ENCODE measurements at regions not wholly inside any gene's neighbourhood (a gene's known extent, or its start where the extent isn't known, plus 50 kb on each side); places are given as distances from the start of the nearest gene placed in this dataset.

DNA sequence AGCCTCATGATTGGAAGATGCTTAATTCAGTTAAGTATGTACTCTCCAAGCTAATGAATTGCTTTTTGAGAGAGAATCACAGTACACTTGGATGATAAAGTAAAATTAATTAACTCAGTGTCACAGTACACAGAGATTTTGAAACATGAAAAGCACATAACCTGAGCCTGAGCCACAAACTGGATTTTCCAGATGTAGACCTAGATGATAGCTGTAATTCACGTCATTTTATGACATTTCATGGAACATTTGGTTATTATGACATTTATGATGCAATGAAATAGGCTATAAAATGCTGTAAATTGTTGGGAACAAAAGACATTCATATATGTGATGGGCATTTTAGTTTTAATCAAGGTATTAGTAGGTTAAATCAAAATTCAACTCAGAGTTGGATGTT lies 983.7 kb downstream of the STPG2 start:
- Histone ChIP-seq H2AFZ (ENCODE audit: low read length) (no peak overlapping the region), H3K9ac (ENCODE audit: low read depth, low read length, poor library complexity, severe bottlenecking) (no peak overlapping the region), H3K4me3 (ENCODE audit: low read length, poor library complexity, severe bottlenecking) (no peak overlapping the region), H3K79me2 (ENCODE audit: insufficient read depth, low read length) (no peaks in the 10 kb centered on the region), H3F3A (ENCODE audit: low read depth) (no peaks in the 10 kb centered on the region), H3K36me3 (ENCODE audit: insufficient read depth, low read length) (no peaks in the 10 kb centered on the region), H4K20me1 (ENCODE audit: insufficient read depth, low read length, poor library complexity, severe bottlenecking) (no peaks in the 10 kb centered on the region), H3K27me3 (ENCODE audit: insufficient read depth, low read length, poor library complexity, severe bottlenecking) (no peaks in the 10 kb centered on the region), H3K4me1 (ENCODE audit: insufficient read depth, low read length, poor library complexity, severe bottlenecking) (no peaks in the 10 kb centered on the region), H3K9me2 (replicated peaks; ENCODE audit: low read depth, low read length) (no peaks in the 10 kb centered on the region), H3K4me2 (ENCODE audit: low read depth, low read length, poor library complexity, severe bottlenecking) (no peak overlapping the region), H3K9me3 (ENCODE audit: insufficient read depth, low read depth, low read length) (no peaks in the 10 kb centered on the region)
- TF ChIP-seq, protein P1, sequence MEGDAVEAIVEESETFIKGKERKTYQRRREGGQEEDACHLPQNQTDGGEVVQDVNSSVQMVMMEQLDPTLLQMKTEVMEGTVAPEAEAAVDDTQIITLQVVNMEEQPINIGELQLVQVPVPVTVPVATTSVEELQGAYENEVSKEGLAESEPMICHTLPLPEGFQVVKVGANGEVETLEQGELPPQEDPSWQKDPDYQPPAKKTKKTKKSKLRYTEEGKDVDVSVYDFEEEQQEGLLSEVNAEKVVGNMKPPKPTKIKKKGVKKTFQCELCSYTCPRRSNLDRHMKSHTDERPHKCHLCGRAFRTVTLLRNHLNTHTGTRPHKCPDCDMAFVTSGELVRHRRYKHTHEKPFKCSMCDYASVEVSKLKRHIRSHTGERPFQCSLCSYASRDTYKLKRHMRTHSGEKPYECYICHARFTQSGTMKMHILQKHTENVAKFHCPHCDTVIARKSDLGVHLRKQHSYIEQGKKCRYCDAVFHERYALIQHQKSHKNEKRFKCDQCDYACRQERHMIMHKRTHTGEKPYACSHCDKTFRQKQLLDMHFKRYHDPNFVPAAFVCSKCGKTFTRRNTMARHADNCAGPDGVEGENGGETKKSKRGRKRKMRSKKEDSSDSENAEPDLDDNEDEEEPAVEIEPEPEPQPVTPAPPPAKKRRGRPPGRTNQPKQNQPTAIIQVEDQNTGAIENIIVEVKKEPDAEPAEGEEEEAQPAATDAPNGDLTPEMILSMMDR (conservative IDR thresholded peaks at IDR 0.05; ENCODE audit: low read length), result no peak
- TF ChIP-seq EZH2phosphoT487 (IDR thresholded peaks at IDR 0.05; ENCODE audit: borderline replicate concordance), result no peak

DNA sequence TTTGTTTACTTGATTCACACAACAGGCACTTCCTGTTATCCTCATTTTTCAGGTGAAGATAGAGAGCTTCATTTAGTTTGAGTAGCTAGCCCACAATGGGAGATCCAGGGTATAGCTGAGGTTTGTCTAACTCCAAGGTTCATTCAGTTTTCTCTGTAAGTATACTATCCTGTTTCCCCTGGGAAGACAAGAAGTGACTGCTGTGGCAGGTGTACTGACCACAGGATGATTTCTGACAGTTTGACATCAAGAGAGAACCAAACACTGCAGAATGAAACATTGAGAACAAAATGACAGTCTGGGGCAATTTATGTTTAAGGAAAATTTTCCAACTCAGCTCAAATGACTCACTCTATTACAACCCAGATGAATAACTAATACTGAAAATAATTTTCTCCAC lies 958.0 kb downstream of the STPG2 start:
- Histone ChIP-seq H3K9me2 (replicated peaks; ENCODE audit: low read depth, low read length) (no peaks in the 10 kb centered on the region), H4K20me1 (ENCODE audit: insufficient read depth, low read length, poor library complexity, severe bottlenecking) (no peaks in the 10 kb centered on the region), H3K4me2 (ENCODE audit: low read depth, low read length, poor library complexity, severe bottlenecking) (no peak overlapping the region), H3K79me2 (ENCODE audit: insufficient read depth, low read length) (no peaks in the 10 kb centered on the region), H2AFZ (ENCODE audit: low read length) (no peak overlapping the region), H3K27me3 (ENCODE audit: insufficient read depth, low read length, poor library complexity, severe bottlenecking) (no peaks in the 10 kb centered on the region), H3K9ac (ENCODE audit: low read depth, low read length, poor library complexity, severe bottlenecking) (no peak overlapping the region), H3K36me3 (ENCODE audit: insufficient read depth, low read length) (no peaks in the 10 kb centered on the region), H3K4me1 (ENCODE audit: insufficient read depth, low read length, poor library complexity, severe bottlenecking) (no peaks in the 10 kb centered on the region), H3K9me3 (ENCODE audit: insufficient read depth, low read depth, low read length) (no peaks in the 10 kb centered on the region), H3F3A (ENCODE audit: low read depth) (no peaks in the 10 kb centered on the region), H3K4me3 (ENCODE audit: low read length, poor library complexity, severe bottlenecking) (no peak overlapping the region)
- TF ChIP-seq EZH2phosphoT487 (IDR thresholded peaks at IDR 0.05; ENCODE audit: borderline replicate concordance), result no peak
- TF ChIP-seq, protein P1 (conservative IDR thresholded peaks at IDR 0.05; ENCODE audit: low read length), result no peak

DNA sequence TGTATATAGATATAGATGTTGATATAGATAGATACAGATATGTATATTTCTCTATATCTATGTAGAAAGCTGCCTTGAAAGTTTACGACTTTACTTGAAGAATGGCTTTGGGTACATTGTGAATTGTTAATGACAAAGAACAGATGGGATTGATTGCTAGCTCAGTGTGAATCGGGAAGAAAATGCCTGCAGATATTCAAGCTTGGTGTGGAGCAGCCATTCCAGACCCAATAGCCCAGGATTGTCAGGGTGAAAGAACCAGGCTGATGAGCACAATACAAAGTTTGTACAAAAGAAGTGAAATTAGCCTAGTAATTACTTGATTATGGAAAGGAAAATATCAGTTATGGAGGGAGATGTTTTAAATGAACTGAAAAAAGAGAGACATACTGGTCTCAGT lies 946.2 kb downstream of the STPG2 start:
- no peaks in the 10 kb centered on the region for H3K9me2 ChIP-seq (replicated peaks; ENCODE audit: low read depth, low read length)
- TF ChIP-seq EZH2phosphoT487 (IDR thresholded peaks at IDR 0.05; ENCODE audit: borderline replicate concordance), result no peak
- TF ChIP-seq, protein P1 (conservative IDR thresholded peaks at IDR 0.05; ENCODE audit: low read length), result no peak

More for the DNA sequence above, 946.2 kb downstream of the STPG2 start:
- no peaks in the 10 kb centered on the region for H3K27me3 ChIP-seq (ENCODE audit: insufficient read depth, low read length, poor library complexity, severe bottlenecking)
- H3K4me1 ChIP-seq (ENCODE audit: insufficient read depth, low read length, poor library complexity, severe bottlenecking), result no peaks in the 10 kb centered on the region
- H3F3A ChIP-seq (ENCODE audit: low read depth), result no peaks in the 10 kb centered on the region
- no peak overlapping the region for H3K9ac ChIP-seq (ENCODE audit: low read depth, low read length, poor library complexity, severe bottlenecking)
- H3K4me3 ChIP-seq (ENCODE audit: low read length, poor library complexity, severe bottlenecking), result no peak overlapping the region
- H3K4me2 ChIP-seq (ENCODE audit: low read depth, low read length, poor library complexity, severe bottlenecking), result no peak overlapping the region
- H4K20me1 ChIP-seq (ENCODE audit: insufficient read depth, low read length, poor library complexity, severe bottlenecking), result no peaks in the 10 kb centered on the region
- no peaks in the 10 kb centered on the region for H3K36me3 ChIP-seq (ENCODE audit: insufficient read depth, low read length)
- H3K79me2 ChIP-seq (ENCODE audit: insufficient read depth, low read length), result no peaks in the 10 kb centered on the region
- H2AFZ ChIP-seq (ENCODE audit: low read length), result no peak overlapping the region
- H3K9me3 ChIP-seq (ENCODE audit: insufficient read depth, low read depth, low read length), result no peaks in the 10 kb centered on the region
